ENCODE measurements at regions not wholly inside any gene's neighbourhood (a gene's known extent, or its start where the extent isn't known, plus 50 kb on each side); places are given as distances from the start of the nearest gene placed in this dataset.
"Not testable (repeated sequence)": the region's sequence is repeated elsewhere in the genome, so short reads cannot be mapped to it uniquely, and the experiment has no call there.

DNA sequence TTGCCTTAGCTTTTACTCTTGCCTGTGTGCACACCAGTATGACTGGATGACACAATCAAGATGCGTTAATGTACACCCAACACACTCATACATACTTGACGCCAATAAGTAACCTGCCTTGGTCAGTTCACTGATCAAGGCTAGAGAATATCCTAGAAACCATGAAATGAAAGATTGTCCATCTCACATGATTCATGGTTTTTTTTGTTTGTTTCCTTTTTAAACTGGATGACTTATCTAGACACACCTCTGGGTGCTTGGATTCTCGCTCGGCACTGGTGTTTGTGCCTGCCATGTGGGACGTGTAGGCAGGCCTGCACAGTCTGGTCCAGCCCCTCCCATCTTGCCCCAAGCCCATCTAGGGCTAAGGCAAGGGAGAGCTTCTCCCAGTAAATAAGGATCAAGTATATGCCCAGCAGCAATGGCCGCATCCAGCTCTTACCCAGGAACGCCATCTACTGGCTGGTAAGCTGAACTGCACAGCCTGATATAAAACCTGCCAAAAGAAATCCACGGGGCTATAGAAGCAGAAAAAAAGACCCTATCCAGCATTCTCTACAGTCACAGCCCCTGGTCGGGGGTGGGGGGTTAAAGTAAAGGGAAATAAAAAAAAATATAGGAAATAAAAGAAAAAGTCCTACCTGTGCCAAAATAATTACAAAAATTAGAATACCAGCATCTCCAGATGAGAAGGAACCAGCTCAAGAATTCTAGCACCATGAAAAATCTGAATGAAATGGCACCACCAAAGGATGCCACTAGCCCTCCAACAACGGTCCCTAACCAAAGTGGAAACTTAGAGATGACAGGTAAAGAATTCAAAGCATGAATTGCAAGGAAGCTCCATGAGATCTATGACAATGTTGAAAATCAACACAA, 73.3 kb downstream of the OTOR start:
- no peak for DNase-seq (ENCODE audit: low read depth, low spot score)
- Histone ChIP-seq H3K9me3 (ENCODE audit: control insufficient read depth, insufficient read depth, low read length) (no peaks in the 10 kb centered on the region), H3K27me3 (ENCODE audit: control insufficient read depth, insufficient read depth, low read length) (peaks cover 3% of the 10 kb centered on the region), H3K4me3 (ENCODE audit: low read depth, low read length) (no peak overlapping the region), H3K27ac (ENCODE audit: low read depth, low read length) (no peak overlapping the region)
- ChIA-PET CTCF (interaction anchor here (0.6 to 7.2 kb wide), 28 partner anchors 10 to 1156 kb away, joined by 3 to 140 read pairs (median 4); no protein-coding TSS in a partner anchor), POLR2A (no interaction called here)
- TF ChIP-seq, protein P1, sequence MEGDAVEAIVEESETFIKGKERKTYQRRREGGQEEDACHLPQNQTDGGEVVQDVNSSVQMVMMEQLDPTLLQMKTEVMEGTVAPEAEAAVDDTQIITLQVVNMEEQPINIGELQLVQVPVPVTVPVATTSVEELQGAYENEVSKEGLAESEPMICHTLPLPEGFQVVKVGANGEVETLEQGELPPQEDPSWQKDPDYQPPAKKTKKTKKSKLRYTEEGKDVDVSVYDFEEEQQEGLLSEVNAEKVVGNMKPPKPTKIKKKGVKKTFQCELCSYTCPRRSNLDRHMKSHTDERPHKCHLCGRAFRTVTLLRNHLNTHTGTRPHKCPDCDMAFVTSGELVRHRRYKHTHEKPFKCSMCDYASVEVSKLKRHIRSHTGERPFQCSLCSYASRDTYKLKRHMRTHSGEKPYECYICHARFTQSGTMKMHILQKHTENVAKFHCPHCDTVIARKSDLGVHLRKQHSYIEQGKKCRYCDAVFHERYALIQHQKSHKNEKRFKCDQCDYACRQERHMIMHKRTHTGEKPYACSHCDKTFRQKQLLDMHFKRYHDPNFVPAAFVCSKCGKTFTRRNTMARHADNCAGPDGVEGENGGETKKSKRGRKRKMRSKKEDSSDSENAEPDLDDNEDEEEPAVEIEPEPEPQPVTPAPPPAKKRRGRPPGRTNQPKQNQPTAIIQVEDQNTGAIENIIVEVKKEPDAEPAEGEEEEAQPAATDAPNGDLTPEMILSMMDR (IDR thresholded peaks at IDR 0.05; ENCODE audit: low read depth, low read length) = peak; percentile 94

DNA sequence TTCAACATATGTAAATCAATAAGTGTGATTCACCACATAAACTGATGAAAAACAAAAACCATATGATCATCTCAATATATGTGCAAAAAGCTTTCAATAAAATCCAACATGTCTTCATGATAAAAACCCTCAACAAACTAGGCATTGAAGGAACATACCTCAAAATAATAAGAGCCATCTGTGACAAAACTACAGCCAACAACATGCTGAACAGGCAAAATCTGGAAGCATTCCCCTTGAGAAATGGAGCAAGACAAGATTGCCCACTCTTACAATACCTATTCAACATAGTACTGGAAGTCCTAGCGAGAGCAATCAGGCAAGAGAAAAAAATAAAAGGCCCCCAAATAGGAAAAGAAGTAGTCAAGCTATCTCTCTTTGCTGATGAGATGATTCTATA, 76.5 kb downstream of the OTOR start:
- ChIA-PET POLR2A (no interaction called here), CTCF (no interaction called here)
- no peak overlapping the region for H3K4me3 ChIP-seq (ENCODE audit: low read depth, low read length)
- no peaks in the 10 kb centered on the region for H3K27me3 ChIP-seq (ENCODE audit: control insufficient read depth, insufficient read depth, low read length)
- DNase-seq (ENCODE audit: low read depth, low spot score) = no peak
- no peak overlapping the region for H3K27ac ChIP-seq (ENCODE audit: low read depth, low read length)
- TF ChIP-seq, protein P1 (IDR thresholded peaks at IDR 0.05; ENCODE audit: low read depth, low read length) = no peak
- no peaks in the 10 kb centered on the region for H3K9me3 ChIP-seq (ENCODE audit: control insufficient read depth, insufficient read depth, low read length)

DNA sequence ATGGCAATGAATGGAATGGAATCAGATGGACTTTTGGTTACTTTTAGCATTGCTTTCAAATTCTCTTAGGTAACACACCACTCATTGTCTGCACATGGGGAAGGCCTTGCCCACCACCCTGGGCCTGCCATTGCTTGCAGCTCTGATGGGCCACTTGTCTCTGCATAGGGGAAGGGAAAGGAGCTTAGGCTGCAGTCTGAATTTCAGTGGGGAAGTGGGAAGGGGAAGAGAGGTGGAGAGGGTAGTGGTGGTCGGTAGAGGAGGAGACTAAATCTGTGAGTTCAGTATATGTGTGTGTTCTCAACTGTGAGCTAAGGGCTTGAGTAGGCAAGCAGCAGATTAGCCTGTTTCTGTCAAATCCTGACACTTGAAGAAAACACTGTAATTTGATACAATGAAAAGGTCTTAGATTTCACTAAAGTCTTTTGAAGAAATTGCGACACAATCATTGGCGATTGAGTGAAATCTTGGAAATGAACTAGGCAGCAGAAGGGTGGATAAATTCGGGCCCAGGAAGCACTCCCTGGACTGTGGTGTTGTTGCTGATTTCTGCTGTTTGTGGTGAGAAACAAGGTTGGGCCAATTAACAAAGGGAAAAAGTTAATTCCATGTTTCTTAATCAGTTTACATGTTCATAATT, 80.6 kb downstream of the OTOR start:
- DNase-seq (ENCODE audit: low read depth, low spot score) = no peak
- no peak overlapping the region for H3K27ac ChIP-seq (ENCODE audit: low read depth, low read length)
- H3K9me3 ChIP-seq (ENCODE audit: control insufficient read depth, insufficient read depth, low read length) = no peaks in the 10 kb centered on the region
- CTCF ChIA-PET = no interaction called here
- TF ChIP-seq, protein P1 (IDR thresholded peaks at IDR 0.05; ENCODE audit: low read depth, low read length) = no peak
- POLR2A ChIA-PET = no interaction called here
- H3K4me3 ChIP-seq (ENCODE audit: low read depth, low read length) = no peak overlapping the region
- no peaks in the 10 kb centered on the region for H3K27me3 ChIP-seq (ENCODE audit: control insufficient read depth, insufficient read depth, low read length)

DNA sequence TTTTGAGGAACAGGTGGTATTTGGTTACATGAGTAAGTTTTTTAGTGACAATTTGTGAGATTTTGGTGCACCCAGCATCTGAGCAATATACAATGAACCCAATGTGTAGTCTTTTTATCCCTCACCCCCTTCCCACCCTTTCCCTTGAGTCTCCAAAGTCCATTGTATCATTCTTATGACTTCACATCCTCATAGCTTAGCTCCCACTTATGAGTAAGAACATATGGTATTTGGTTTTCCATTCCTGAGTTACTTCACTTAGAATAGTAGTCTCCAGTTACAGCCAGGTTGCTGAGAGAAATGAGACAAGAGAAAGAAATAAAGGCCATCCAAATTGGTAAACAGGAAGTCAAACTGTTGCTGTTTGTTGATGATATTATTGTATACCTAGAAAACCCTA, 87.5 kb downstream of the OTOR start:
- H3K4me3 ChIP-seq (ENCODE audit: low read depth, low read length); H3K9me3 ChIP-seq (ENCODE audit: control insufficient read depth, insufficient read depth, low read length); H3K27ac ChIP-seq (ENCODE audit: low read depth, low read length); H3K27me3 ChIP-seq (ENCODE audit: control insufficient read depth, insufficient read depth, low read length); CTCF ChIA-PET; POLR2A ChIA-PET: not testable (repeated sequence)
- peak; percentile 10 for DNase-seq (ENCODE audit: low read depth, low spot score)

DNA sequence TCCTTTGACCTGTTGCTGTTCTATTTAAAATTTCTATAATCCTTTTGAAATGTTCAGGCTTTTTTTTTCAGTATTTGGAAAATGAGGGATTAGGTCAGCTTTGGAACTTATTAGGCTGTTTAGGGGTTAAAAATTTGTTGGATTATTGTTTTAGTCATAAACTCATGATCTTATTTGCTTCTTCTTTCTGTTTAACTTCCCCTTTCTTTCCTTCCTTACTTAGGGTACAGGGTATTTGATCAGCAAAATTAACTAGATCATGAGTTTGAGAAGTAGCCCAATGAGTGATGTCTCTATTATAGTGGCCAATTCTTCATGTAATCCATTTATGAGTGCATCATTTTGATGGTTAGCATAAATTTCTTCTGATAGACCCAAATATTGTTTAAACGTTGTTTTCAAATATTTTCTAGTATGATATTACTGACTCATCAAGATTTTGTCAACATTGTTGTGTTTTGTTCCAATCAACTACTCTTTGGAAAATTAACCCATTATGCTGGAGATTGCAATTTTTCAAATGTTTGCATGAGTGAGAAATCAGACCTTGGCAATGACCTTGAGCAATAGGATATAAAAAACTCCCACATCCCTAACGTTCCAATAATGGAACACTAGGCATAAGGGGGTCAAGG, 94.4 kb downstream of the OTOR start:
- ChIA-PET CTCF (no interaction called here), POLR2A (no interaction called here)
- no peaks in the 10 kb centered on the region for H3K9me3 ChIP-seq (ENCODE audit: control insufficient read depth, insufficient read depth, low read length)
- H3K27ac ChIP-seq (ENCODE audit: low read depth, low read length) = no peak overlapping the region
- DNase-seq (ENCODE audit: low read depth, low spot score) = no peak
- H3K27me3 ChIP-seq (ENCODE audit: control insufficient read depth, insufficient read depth, low read length) = no peaks in the 10 kb centered on the region
- TF ChIP-seq, protein P1 (IDR thresholded peaks at IDR 0.05; ENCODE audit: low read depth, low read length) = no peak
- no peak overlapping the region for H3K4me3 ChIP-seq (ENCODE audit: low read depth, low read length)
